GM23338 (cell line): ENCODE measurements at regions not wholly inside any gene's neighbourhood (a gene's known extent, or its start where the extent isn't known, plus 50 kb on each side); places are given as distances from the start of the nearest gene placed in this dataset.

Experiments
- ATAC-seq: fragments of 200-7000 bp; cut with Tn5 transposase; 3 replicates; pipeline ENCODE4 v1.9.1; 2020
- DNase-seq: peaks from one replicate; pipeline ENCODE4 v3.0.0-alpha.2; 2015; ENCODE audit warnings: low spot score
- H2AFZ ChIP-seq: fragments of 200-600 bp; sonication (generic); 2 replicates; pipeline ENCODE4 v1.8.0; 2016; ENCODE audit warnings: antibody characterized with exemption, mild to moderate bottlenecking, moderate library complexity
- H3F3A ChIP-seq: fragments of 200-600 bp; sonication (generic); replicated peaks from 2 replicates; pipeline ENCODE4 v1.8.0; 2017; ENCODE audit warnings: antibody characterized with exemption, mixed run types, low read depth
- H3K27ac ChIP-seq: fragments of 200-600 bp; sonication (generic); 2 replicates; pipeline ENCODE4 v1.6.1; 2016; ENCODE audit warnings: low read depth
- H3K27me3 ChIP-seq: fragments of 200-600 bp; sonication (generic); 2 replicates; pipeline ENCODE4 v1.8.0; 2016; ENCODE audit warnings: mild to moderate bottlenecking, mixed run types, moderate library complexity; ENCODE audit not compliant: insufficient read depth
- H3K36me3 ChIP-seq: fragments of 200-600 bp; sonication (generic); 2 replicates; pipeline ENCODE4 v1.8.0; 2016; ENCODE audit warnings: mild to moderate bottlenecking; ENCODE audit not compliant: insufficient read depth
- H3K4me1 ChIP-seq: fragments of 200-600 bp; sonication (generic); 2 replicates; pipeline ENCODE4 v1.8.0; 2016; ENCODE audit warnings: mild to moderate bottlenecking, moderate library complexity; ENCODE audit not compliant: insufficient read depth
- H3K4me2 ChIP-seq: fragments of 200-600 bp; sonication (generic); 2 replicates; pipeline ENCODE4 v1.7.1; 2017; ENCODE audit warnings: mixed run types
- H3K4me3 ChIP-seq: fragments of 200-600 bp; sonication (generic); 2 replicates; pipeline ENCODE4 v1.6.1; 2016; ENCODE audit warnings: mixed run types
- H3K79me2 ChIP-seq: fragments of 200-600 bp; sonication (generic); replicated peaks from 2 replicates; pipeline ENCODE4 v1.8.0; 2017; ENCODE audit warnings: mild to moderate bottlenecking; ENCODE audit not compliant: insufficient read depth
- H3K9me2 ChIP-seq: fragments of 200-600 bp; sonication (generic); 2 replicates; pipeline ENCODE4 v1.8.0; 2017; ENCODE audit not compliant: insufficient read depth
- H4K20me1 ChIP-seq: fragments of 200-600 bp; sonication (generic); replicated peaks from 2 replicates; pipeline ENCODE4 v1.8.0; 2017; ENCODE audit warnings: mild to moderate bottlenecking; ENCODE audit not compliant: insufficient read depth
- H3K27ac Mint-ChIP-seq: 2 replicates; pipeline ENCODE4 v1.8.0; 2020; ENCODE audit warnings: inconsistent platforms, mild to moderate bottlenecking, moderate library complexity, mixed read lengths
- H3K27me3 Mint-ChIP-seq: 3 replicates; pipeline ENCODE4 v1.8.0; 2022; ENCODE audit warnings: low read depth, mild to moderate bottlenecking, moderate library complexity, mixed read lengths, inconsistent platforms; ENCODE audit not compliant: insufficient read depth, poor library complexity
- H3K36me3 Mint-ChIP-seq: 3 replicates; pipeline ENCODE4 v1.8.0; 2021; ENCODE audit warnings: low read depth, mild to moderate bottlenecking, inconsistent platforms, moderate library complexity, mixed read lengths
- H3K4me1 Mint-ChIP-seq: 3 replicates; pipeline ENCODE4 v1.8.0; 2020; ENCODE audit warnings: mild to moderate bottlenecking, inconsistent platforms, mixed read lengths
- H3K4me3 Mint-ChIP-seq: 3 replicates; pipeline ENCODE4 v1.8.0; 2021; ENCODE audit warnings: moderate library complexity, mild to moderate bottlenecking, inconsistent platforms, mixed read lengths
- H3K9me3 Mint-ChIP-seq: 3 replicates; pipeline ENCODE4 v1.8.0; 2020; ENCODE audit warnings: moderate library complexity, mild to moderate bottlenecking, inconsistent platforms, mixed read lengths
- CTCF ChIP-seq, 2 experiments: fragments of 200-600 bp in 1 of 2; sonication (generic) in 1 of 2; conservative IDR thresholded peaks; 2 replicates each; pipeline versions ENCODE4 v1.5.1 to v1.6.1; 2016 to 2017; ENCODE audit warnings: antibody characterized with exemption in 2 of 2, low read depth in 2 of 2, mild to moderate bottlenecking in 2 of 2, moderate library complexity in 1 of 2
- JUNB ChIP-seq: IDR thresholded peaks from one replicate; pipeline ENCODE4 v1.6.1; 2016; ENCODE audit warnings: antibody characterized with exemption; ENCODE audit not compliant: unreplicated experiment
- REST ChIP-seq: IDR thresholded peaks from one replicate; pipeline ENCODE4 v1.6.1; 2018; ENCODE audit warnings: antibody characterized with exemption; ENCODE audit not compliant: unreplicated experiment
- ZNF331 ChIP-seq: fragments of 250-450 bp; sonication (Bioruptor Pico); IDR thresholded peaks from 2 replicates; pipeline ENCODE4 v1.5.0; 2020; ENCODE audit warnings: low read depth, mild to moderate bottlenecking, moderate library complexity
- ZNF462 ChIP-seq: fragments of 250-450 bp; sonication (Bioruptor Pico); IDR thresholded peaks from 2 replicates; pipeline ENCODE4 v1.5.0; 2020; ENCODE audit warnings: mild to moderate bottlenecking, moderate library complexity

GRCh38 chr2:139079311-139079710, 299.1 kb upstream of the NXPH2 start (continued):
- TF ChIP-seq ZNF462 (no peak), JUNB (no peak)

- Histone ChIP-seq H3K36me3 (no peaks in the 10 kb centered on the region), H3K27me3 (no peaks in the 10 kb centered on the region), H3K4me3 (no peak overlapping the region), H2AFZ (peak overlapping the region; percentile 92; the same call in 1 of the 2 replicates), H4K20me1 (no peaks in the 10 kb centered on the region), H3K4me2 (no peak overlapping the region), H3K79me2 (no peaks in the 10 kb centered on the region), H3F3A (no peaks in the 10 kb centered on the region), H3K9me2 (peaks cover 3% of the 10 kb centered on the region; the same call in 1 of the 2 replicates), H3K4me1 (peaks cover 5% of the 10 kb centered on the region; the same call in 1 of the 2 replicates), H3K27ac (no peak overlapping the region)
- H3K4me3 Mint-ChIP-seq, result no peak overlapping the region
- DNase-seq (peak; percentile 8), ATAC-seq (no peak)
- H3K27me3 Mint-ChIP-seq, result no peaks in the 10 kb centered on the region
- no peak for TF ChIP-seq CTCF (conservative IDR thresholded peaks at IDR 0.05; ENCODE audit: low read depth in 2 of 2)
- TF ChIP-seq REST, result no peak
- no peak for TF ChIP-seq ZNF331
- H3K9me3 Mint-ChIP-seq, result no peaks in the 10 kb centered on the region
- no peak overlapping the region for H3K27ac Mint-ChIP-seq
- H3K36me3 Mint-ChIP-seq, result no peaks in the 10 kb centered on the region
- peaks cover 3% of the 10 kb centered on the region; the same call in 2 of the 3 replicates for H3K4me1 Mint-ChIP-seq
These were observed 298.2 kb upstream of the NXPH2 start for GRCh38 chr2:139078376-139078775.
